G401 (cell line): ENCODE measurements at regions not wholly inside any gene's neighbourhood (a gene's known extent, or its start where the extent isn't known, plus 50 kb on each side); places are given as distances from the start of the nearest gene placed in this dataset.

ENCODE experiments used
- DNase-seq: peaks from one replicate; pipeline ENCODE4 v3.0.0-alpha.2; 2015; ENCODE audit warnings: low spot score
- in situ Hi-C: cut with HindIII; loops from 2 replicates; pipeline ENCODE4 v1.10.0; 2016; ENCODE audit warnings: low sequenced_read_pairs, mixed read lengths

DNA sequence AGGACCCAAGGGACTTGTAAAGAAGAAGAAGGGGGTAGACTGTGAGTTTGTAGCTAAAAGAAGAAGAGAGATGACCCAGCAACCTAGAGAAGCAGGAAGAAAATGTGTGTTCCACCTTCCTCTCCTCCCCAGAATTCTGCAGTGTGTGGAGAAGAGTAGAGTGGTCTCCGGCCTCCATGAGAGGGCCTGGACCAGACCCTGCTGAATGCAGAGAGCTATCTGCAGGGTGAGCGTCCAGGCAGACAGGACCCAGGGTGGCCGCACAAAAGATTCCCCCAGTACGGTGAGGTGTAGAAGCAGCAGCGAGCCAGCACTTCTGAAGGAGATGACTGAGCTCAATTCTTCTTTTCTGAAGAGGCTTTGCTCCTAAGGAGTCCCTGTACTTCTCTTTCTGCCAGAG, 239.7 kb upstream of the ANKRD30A start:
- in situ Hi-C loops, result no loop called here
- no peak for DNase-seq

GRCh38 chr10:36882781-36883180, 242.6 kb upstream of the ANKRD30A start:
- DNase-seq, result no peak
- in situ Hi-C loops, result no loop called here

DNA sequence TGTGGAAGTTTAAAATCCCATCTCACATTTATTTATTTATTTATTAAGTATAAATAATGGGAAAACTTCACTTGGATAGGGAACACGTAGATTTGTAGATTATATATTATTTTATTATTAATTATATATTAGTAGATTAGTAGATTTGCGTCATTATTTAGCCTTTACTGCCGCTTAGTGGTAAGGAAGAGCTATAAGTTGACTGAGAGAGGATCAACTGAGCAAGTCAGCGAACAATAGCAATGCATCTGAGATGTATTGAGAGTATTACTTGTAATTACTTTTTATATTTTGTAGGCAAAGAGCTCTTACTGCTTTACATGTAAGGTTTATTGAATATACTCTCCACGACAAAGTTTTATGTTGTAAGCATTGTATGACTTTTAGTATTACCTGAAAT, 244.5 kb upstream of the ANKRD30A start:
- in situ Hi-C loops, result no loop called here

GRCh38 chr10:36872702-36873393, 252.6 kb upstream of the ANKRD30A start:
- DNase-seq, result no peak
- in situ Hi-C loops, result no loop called here

More for the DNA sequence above, 244.5 kb upstream of the ANKRD30A start:
- no peak for DNase-seq

DNA sequence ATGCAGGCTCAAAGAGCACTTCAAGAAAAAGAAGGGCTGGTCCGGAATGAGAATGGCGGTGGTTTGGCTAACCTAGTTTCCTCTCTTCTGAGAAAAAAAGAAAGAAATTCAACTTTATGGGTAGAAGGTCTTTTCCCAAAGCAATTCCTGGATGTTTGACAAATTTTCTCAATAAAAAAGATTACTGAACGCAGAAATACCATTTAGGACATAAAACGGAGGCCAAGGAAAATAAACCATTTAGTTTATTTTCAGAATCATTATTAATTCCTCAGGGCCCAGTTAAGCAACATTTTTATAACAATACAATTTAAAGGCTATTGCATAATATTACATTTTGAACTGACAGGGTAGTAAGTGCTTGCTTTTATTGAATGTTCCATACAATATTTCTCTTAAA, 284.6 kb upstream of the ANKRD30A start:
- in situ Hi-C loops, result no loop called here
- DNase-seq, result no peak

DNA sequence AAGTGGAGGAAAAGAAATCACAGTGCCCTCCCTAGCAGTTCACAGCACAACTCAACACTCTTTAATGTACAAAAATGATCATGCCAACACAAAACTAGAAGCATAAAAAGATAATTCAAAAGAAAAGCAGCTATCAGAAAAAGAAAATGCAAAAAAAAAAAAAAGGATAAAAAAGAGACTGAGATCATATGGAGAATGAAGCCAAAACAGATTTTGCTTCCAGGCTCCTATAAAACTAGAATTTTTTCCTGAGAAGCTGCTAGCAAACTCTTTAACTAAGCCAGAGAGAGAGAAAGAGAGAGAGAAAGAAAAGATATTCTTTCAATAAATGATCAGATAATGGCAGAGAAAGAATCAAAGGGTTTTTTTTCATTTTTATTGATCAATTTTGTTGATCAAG, 288.0 kb upstream of the ANKRD30A start:
- in situ Hi-C loops, result no loop called here
- no peak for DNase-seq

DNA sequence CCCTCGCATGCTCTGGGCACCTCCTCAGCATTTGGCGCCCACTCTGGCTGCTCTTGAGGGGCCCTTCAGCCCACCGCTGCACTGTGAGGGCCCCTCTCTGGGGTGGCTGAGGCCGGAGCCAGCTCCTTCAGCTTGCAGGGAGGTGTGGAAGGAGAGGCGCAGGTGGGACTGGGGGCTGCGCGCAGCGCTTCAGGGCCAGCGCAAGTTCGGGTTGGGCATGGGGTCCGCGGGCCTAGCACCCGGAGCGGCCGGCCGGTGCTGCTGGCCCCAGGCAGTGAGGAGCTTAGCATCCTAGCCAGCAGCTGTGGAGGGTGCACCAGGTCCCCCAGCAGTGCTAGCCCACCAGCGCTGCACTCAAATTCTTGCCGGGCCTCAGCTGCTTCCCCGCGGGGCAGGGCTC, 305.6 kb upstream of the ANKRD30A start:
- DNase-seq, result no peak
- in situ Hi-C loops, result no loop called here

DNA sequence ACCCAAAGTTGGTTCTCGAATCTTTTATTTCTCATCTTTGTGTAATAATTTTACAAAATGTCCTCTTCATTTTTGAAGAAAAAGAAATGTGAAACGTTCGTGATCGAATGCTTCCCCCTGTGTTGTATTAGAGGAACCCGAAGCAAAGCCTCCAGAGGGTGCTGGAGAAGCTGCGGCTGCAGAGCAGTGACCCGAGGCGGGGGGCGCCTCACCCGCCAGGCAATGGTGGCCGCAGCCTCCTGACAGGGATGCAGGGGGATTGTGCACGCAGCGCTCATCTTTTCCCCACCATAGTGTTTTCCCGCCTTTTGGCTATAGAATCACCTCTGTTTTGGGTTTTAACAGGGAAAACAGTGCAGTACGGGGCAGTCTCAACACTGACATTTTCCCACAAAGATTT, 307.5 kb upstream of the ANKRD30A start:
- DNase-seq, result no peak
- in situ Hi-C loops, result no loop called here

DNA sequence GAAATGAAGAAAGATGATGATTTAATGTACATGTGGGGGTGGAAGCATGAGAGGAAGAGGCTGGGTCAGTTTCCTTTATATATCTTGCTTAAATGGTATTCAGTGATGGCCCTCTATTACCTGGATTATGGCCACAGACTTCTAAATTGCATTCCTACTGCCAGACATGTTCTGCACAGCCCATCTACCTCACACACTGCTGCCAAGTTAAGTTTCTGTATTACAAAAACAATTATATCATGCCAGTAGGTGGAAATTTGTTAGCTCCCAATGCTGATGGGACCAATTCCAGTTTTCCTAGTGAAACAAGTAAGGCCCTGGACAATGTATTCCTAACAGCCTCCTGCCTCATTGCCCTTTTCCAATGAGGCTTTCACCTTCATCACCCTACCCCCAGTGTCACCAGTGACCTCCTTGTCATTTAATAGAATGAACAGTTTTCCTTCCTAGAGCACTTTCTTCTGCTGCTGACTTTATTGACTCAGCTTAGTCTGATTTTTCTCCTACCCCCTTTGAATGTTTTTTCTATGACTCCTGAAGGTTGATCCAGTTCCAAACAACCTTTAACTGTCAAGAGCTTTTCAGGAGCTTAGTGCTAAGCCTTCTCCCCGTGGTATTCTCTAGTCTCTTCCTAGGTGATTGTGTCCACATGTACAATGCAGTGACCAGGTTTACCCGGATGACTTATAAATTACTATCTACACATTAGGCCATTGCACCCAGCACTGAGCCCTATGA, 316.6 kb upstream of the ANKRD30A start:
- in situ Hi-C loops, result no loop called here
- no peak for DNase-seq

- in situ Hi-C loops, result no loop called here
Measured at GRCh38 chr10:36803229-36803628, 322.2 kb upstream of the ANKRD30A start.

GRCh38 chr10:36802490-36803153, 322.8 kb upstream of the ANKRD30A start:
- in situ Hi-C loops, result no loop called here
- peak; percentile 13 for DNase-seq

More at GRCh38 chr10:36803229-36803628, 322.2 kb upstream of the ANKRD30A start:
- DNase-seq, result no peak

DNA sequence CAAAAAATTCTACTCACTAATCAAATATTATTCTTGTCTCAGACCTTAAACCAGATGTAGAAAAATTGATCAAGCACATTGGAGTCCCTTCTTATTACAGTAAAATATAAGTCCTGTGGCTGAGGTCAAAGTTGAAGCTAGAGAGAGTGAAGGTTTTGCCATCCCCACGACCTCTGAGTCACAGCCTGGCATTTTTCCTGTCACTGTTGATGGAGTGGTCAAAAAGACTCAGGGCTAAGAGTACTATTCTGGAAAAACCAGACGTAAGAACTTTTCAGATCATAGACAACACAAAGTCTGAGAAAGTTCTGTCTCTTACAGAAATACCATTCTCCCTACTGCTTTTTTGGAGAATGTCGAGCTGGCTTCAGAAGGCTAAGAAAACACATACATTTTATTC, 323.7 kb upstream of the ANKRD30A start:
- no peak for DNase-seq
- in situ Hi-C loops, result no loop called here

DNA sequence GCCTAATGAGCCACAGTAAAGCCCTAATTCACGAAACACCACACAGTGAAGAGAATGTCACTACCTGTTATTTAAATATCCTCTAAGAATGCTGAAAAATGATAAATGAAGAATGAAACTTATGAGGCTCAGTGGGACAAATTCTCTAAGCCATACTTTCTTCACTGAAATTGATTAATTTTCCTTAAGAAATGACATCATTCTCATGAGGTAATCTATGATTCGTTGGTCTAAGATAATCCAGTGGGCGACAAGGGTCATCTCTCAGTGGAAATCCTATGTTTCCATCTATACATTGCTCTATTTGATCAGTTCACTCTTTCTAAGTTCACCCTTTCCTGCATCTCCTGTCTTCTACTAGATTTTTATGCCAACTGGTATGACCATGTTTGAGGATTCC, 330.4 kb upstream of the ANKRD30A start:
- in situ Hi-C loops, result no loop called here
- no peak for DNase-seq

GRCh38 chr10:36789974-36790373, 335.4 kb upstream of the ANKRD30A start:
- no peak for DNase-seq
- in situ Hi-C loops, result no loop called here

- no peak for DNase-seq
- in situ Hi-C loops, result no loop called here
Measured at GRCh38 chr10:36788152-36788551, 337.2 kb upstream of the ANKRD30A start.

GRCh38 chr10:36783400-36783799, 342.0 kb upstream of the ANKRD30A start:
- DNase-seq, result no peak
- in situ Hi-C loops, result no loop called here

- no peak for DNase-seq
- in situ Hi-C loops, result no loop called here
Measured at GRCh38 chr10:36781570-36781969, 343.8 kb upstream of the ANKRD30A start.

DNA sequence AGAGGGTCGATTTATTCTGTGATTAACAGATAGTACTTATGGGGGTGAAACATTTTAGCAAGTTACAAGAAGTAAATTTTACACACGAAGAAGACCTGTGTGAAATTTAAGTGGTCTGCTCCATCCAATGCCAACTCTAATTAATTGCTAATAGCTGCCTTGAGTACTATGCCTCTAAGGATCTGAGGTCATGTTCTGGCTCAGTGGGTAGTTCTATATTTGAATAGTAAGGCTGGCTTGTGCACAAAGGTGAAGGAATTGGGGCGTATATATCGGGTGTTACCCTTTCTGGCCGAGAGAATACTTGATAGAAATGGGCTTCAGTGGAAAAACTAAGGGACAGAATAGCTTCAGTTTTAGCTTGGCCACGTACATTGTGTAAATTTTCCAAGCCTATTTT, 345.2 kb upstream of the ANKRD30A start:
- in situ Hi-C loops, result no loop called here
- DNase-seq, result no peak

GRCh38 chr10:36779238-36779846, 346.1 kb upstream of the ANKRD30A start:
- in situ Hi-C loops, result no loop called here
- DNase-seq, result peak; percentile 30

DNA sequence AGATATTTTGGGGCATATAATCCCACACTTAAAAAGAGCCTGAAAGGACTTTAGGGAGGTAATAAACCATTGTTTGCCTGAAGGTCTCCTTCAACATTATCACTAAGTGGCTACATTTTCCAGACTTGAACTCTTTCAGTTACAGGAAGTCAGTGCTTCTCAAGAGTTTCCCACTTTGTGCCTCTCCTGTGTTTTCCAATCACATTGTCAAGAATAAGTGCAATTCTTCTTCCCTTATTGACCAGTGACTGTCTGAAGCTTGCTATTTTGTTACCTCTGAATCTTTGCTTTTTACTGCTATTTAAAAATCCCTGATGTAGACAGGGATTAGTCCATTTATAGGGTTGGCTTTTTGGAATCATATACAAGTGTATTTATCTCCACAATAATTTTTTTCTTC, 346.7 kb upstream of the ANKRD30A start:
- no peak for DNase-seq
- in situ Hi-C loops, result no loop called here
